ENCODE measurements at regions not wholly inside any gene's neighbourhood (a gene's known extent, or its start where the extent isn't known, plus 50 kb on each side); places are given as distances from the start of the nearest gene placed in this dataset.

DNA sequence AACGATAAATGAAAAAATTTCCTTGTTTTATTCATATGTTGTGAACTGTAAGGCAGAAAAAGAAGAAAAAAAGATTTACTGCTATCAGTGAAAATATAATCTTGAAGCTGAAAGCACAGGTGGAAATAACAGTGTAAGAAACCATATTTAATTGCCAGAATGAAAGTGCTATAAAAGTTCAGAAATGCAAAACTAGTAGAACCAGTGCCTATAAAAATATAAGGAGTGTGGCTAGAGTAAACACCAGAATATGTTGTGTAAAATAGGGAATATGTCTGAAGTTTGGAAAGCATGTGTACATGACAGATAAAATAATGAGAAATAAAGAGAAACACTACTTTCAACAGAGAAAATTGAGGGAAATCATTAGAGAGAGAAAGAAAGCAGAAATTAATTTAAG is 350.5 kb upstream of the NPSR1 start:
- Histone ChIP-seq H3K27ac (ENCODE audit: low read depth, low read length) (no peak overlapping the region), H3K9me3 (ENCODE audit: control insufficient read depth in 5 of 5, low read length in 5 of 5) (peaks cover 0 to 9% (median 0%) of the 10 kb centered on the region in 5 donors)

DNA sequence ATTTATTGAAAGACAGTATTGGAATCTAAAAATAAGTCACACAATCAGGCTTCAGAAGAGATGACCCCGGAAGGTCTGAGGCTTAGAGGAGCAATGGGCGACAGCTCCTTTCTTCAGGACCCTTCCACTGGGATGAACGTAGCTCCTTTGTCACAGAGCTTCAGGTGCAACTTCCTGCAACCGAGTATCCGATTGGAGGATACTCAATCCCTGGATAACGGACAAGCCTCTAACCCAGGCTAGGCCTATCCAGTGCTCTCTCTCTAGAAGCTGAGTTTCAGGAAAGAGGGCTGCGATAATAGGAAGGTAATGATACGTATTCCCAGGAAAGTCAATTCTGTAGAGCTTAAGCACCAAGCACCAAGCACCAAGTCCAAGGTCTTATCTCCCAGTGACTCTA is 349.4 kb upstream of the NPSR1 start:
- Histone ChIP-seq H3K4me3 (ENCODE audit: low read depth in 1 of 5, low read length in 5 of 5) (no peak overlapping the region), H3K9me3 (ENCODE audit: control insufficient read depth in 5 of 5, low read length in 5 of 5) (peaks cover 0 to 12% (median 5%) of the 10 kb centered on the region in 5 donors), H3K9ac (ENCODE audit: low read length in 5 of 5) (no peak overlapping the region), H3K27ac (ENCODE audit: low read depth, low read length) (no peak overlapping the region), H3K27me3 (ENCODE audit: control insufficient read depth in 5 of 5, insufficient read depth in 4 of 5, low read length in 5 of 5) (no peaks in the 10 kb centered on the region), H3K4me1 (ENCODE audit: control insufficient read depth in 5 of 5, insufficient read depth in 5 of 5, low read length in 5 of 5) (no peaks in the 10 kb centered on the region), H3K36me3 (ENCODE audit: control insufficient read depth in 5 of 5, insufficient read depth in 5 of 5, low read length in 5 of 5) (no peaks in the 10 kb centered on the region)

More for the DNA sequence above, 350.5 kb upstream of the NPSR1 start:
- no peaks in the 10 kb centered on the region for H3K4me1 ChIP-seq (ENCODE audit: control insufficient read depth in 5 of 5, insufficient read depth in 5 of 5, low read length in 5 of 5)
- no peak overlapping the region for H3K4me3 ChIP-seq (ENCODE audit: low read depth in 1 of 5, low read length in 5 of 5)
- no peak overlapping the region for H3K9ac ChIP-seq (ENCODE audit: low read length in 5 of 5)
- H3K27me3 ChIP-seq (ENCODE audit: control insufficient read depth in 5 of 5, insufficient read depth in 4 of 5, low read length in 5 of 5): no peaks in the 10 kb centered on the region
- H3K36me3 ChIP-seq (ENCODE audit: control insufficient read depth in 5 of 5, insufficient read depth in 5 of 5, low read length in 5 of 5): no peaks in the 10 kb centered on the region

DNA sequence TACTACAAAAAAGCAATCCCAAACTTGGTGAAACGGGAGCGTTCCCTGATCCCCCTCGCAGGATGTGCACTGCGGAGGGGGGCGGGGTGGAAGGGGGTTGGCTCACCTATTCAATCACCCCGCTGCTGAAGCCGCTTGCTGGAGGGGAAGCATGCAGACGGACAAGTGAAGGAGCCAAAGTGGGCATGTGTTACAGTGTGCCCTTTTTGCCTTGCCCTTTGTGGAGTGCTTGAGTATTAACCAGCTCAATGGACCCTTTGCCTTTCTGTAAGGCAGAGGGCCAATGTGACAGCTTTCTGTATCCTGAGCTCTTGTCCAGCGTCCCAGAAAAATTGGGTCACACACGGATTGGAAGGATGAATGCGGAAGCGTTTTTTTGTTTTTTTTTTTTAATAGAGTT is 348.9 kb upstream of the NPSR1 start:
- Histone ChIP-seq H3K4me3 (ENCODE audit: low read depth in 1 of 5, low read length in 5 of 5) (no peak overlapping the region), H3K27ac (ENCODE audit: low read depth, low read length) (no peak overlapping the region), H3K36me3 (ENCODE audit: control insufficient read depth in 5 of 5, insufficient read depth in 5 of 5, low read length in 5 of 5) (no peaks in the 10 kb centered on the region), H3K9me3 (ENCODE audit: control insufficient read depth in 5 of 5, low read length in 5 of 5) (peaks cover 0 to 12% (median 5%) of the 10 kb centered on the region in 5 donors), H3K27me3 (ENCODE audit: control insufficient read depth in 5 of 5, insufficient read depth in 4 of 5, low read length in 5 of 5) (no peaks in the 10 kb centered on the region), H3K4me1 (ENCODE audit: control insufficient read depth in 5 of 5, insufficient read depth in 5 of 5, low read length in 5 of 5) (no peaks in the 10 kb centered on the region), H3K9ac (ENCODE audit: low read length in 5 of 5) (no peak overlapping the region)

DNA sequence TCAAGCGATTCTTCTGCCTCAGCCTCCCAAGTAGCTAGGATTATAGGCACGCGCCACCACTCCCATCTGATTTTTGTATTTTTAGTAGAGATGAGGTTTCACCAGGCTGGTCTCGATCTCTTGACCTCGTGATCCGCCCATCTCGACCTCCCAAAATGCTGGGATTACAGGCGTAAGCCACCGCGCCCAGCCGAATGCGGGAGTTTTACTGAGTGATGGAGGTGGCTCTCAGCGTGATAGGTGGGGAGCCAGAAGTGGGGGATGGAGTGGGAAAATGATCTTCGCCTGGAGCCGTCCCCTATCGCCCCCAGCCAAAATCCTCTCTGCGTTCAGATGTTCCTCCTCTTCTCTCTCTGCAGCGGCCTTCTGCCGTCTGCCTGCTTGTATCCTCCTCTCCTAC is 348.4 kb upstream of the NPSR1 start:
- no peaks in the 10 kb centered on the region for H3K27me3 ChIP-seq (ENCODE audit: control insufficient read depth in 5 of 5, insufficient read depth in 4 of 5, low read length in 5 of 5)
- H3K4me3 ChIP-seq (ENCODE audit: low read depth in 1 of 5, low read length in 5 of 5): no peak overlapping the region
- no peaks in the 10 kb centered on the region for H3K36me3 ChIP-seq (ENCODE audit: control insufficient read depth in 5 of 5, insufficient read depth in 5 of 5, low read length in 5 of 5)
- H3K9me3 ChIP-seq (ENCODE audit: control insufficient read depth in 5 of 5, low read length in 5 of 5): peaks cover 0 to 12% (median 5%) of the 10 kb centered on the region in 5 donors
- H3K27ac ChIP-seq (ENCODE audit: low read depth, low read length): no peak overlapping the region
- no peaks in the 10 kb centered on the region for H3K4me1 ChIP-seq (ENCODE audit: control insufficient read depth in 5 of 5, insufficient read depth in 5 of 5, low read length in 5 of 5)
- H3K9ac ChIP-seq (ENCODE audit: low read length in 5 of 5): no peak overlapping the region

DNA sequence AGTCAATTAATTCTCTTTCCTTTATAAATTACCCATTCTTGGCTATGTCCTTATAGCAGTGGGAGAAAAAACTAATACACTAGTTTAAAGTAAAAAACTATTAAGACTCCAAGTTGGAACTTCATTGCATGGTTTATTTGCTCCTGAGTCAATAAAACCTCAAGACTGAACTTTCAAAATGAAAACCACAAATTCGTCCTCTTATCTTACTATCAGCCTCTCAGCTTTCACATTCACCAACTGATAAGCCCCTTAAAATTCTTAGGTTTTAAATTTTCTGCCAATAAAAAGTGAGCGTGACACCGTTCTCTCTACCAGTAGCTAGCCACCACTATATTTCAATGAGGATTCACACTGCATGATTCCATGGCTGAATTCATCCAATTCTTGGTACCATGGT is 346.4 kb upstream of the NPSR1 start:
- no peaks in the 10 kb centered on the region for H3K27me3 ChIP-seq (ENCODE audit: control insufficient read depth in 5 of 5, insufficient read depth in 4 of 5, low read length in 5 of 5)
- no peaks in the 10 kb centered on the region for H3K4me1 ChIP-seq (ENCODE audit: control insufficient read depth in 5 of 5, insufficient read depth in 5 of 5, low read length in 5 of 5)
- no peak overlapping the region for H3K4me3 ChIP-seq (ENCODE audit: low read depth in 1 of 5, low read length in 5 of 5)
- H3K9ac ChIP-seq (ENCODE audit: low read length in 5 of 5): no peak overlapping the region
- no peak overlapping the region for H3K27ac ChIP-seq (ENCODE audit: low read depth, low read length)
- no peaks in the 10 kb centered on the region for H3K36me3 ChIP-seq (ENCODE audit: control insufficient read depth in 5 of 5, insufficient read depth in 5 of 5, low read length in 5 of 5)
- H3K9me3 ChIP-seq (ENCODE audit: control insufficient read depth in 5 of 5, low read length in 5 of 5): peaks cover 0 to 12% (median 5%) of the 10 kb centered on the region in 5 donors

DNA sequence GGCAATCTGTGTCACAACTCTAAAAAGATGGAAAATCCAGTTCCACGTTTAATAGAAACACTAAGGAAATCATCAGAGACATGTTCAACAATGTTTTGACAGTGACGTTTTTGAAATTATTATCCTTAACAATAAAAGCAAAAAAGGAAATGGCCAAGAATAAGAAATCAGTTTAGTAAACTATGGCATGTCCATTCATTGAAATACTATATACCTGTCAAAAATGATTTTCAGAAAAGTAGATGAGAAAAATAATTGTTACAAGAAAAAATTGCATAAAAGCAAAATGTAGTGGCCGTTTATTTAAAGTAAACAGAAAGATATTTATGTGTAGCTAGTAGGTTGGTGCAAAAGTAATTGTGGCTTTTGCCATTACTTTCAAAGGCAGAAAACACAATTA is 345.4 kb upstream of the NPSR1 start:
- H3K4me1 ChIP-seq (ENCODE audit: control insufficient read depth in 5 of 5, insufficient read depth in 5 of 5, low read length in 5 of 5): no peaks in the 10 kb centered on the region
- H3K4me3 ChIP-seq (ENCODE audit: low read depth in 1 of 5, low read length in 5 of 5): no peak overlapping the region
- no peaks in the 10 kb centered on the region for H3K36me3 ChIP-seq (ENCODE audit: control insufficient read depth in 5 of 5, insufficient read depth in 5 of 5, low read length in 5 of 5)
- peaks cover 0 to 12% (median 5%) of the 10 kb centered on the region in 5 donors for H3K9me3 ChIP-seq (ENCODE audit: control insufficient read depth in 5 of 5, low read length in 5 of 5)
- no peaks in the 10 kb centered on the region for H3K27me3 ChIP-seq (ENCODE audit: control insufficient read depth in 5 of 5, insufficient read depth in 4 of 5, low read length in 5 of 5)
- H3K9ac ChIP-seq (ENCODE audit: low read length in 5 of 5): no peak overlapping the region
- H3K27ac ChIP-seq (ENCODE audit: low read depth, low read length): no peak overlapping the region

DNA sequence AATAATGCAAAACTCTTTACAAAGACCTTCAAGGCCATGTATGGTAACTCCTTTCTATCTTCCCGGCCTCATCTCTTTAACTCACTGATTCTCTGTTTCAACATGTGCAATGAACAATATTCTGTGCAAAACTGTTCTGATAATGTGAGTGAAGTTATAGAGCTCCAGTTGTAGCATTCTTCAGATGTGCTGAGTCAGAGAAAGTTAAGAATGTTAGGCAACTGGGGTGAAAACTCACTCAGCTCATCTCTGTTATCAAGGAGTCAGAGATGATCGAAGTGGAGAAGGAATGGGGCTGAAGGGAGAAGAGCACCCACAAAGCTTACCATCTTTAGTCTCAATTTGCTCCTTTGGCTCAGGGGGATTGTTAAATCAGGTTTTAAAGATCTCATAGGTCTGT is 344.7 kb upstream of the NPSR1 start:
- H3K4me3 ChIP-seq (ENCODE audit: low read depth in 1 of 5, low read length in 5 of 5): no peak overlapping the region
- H3K9ac ChIP-seq (ENCODE audit: low read length in 5 of 5): no peak overlapping the region
- H3K27me3 ChIP-seq (ENCODE audit: control insufficient read depth in 5 of 5, insufficient read depth in 4 of 5, low read length in 5 of 5): no peaks in the 10 kb centered on the region
- H3K27ac ChIP-seq (ENCODE audit: low read depth, low read length): no peak overlapping the region
- H3K36me3 ChIP-seq (ENCODE audit: control insufficient read depth in 5 of 5, insufficient read depth in 5 of 5, low read length in 5 of 5): no peaks in the 10 kb centered on the region
- no peaks in the 10 kb centered on the region for H3K4me1 ChIP-seq (ENCODE audit: control insufficient read depth in 5 of 5, insufficient read depth in 5 of 5, low read length in 5 of 5)
- H3K9me3 ChIP-seq (ENCODE audit: control insufficient read depth in 5 of 5, low read length in 5 of 5): peaks cover 0 to 12% (median 5%) of the 10 kb centered on the region in 5 donors

DNA sequence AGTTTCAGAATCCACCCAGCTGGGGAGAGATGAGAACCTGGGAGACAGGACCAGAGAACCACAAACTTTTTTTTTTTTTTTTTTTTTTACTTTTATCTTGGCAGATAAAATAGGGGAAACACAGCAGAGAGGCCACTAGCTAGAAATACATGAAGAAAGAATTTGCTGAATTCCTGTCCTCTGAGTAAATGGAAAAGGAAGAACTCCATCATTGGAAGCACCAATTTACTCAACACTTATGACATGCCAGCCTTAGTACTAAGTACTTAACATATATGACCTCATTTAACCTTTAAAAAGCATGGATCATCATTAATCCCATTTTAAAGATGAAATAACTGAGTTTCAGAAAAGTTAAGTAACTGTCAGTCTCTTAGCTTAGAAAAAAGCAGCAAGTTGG is 343.0 kb upstream of the NPSR1 start:
- Histone ChIP-seq H3K4me1 (ENCODE audit: control insufficient read depth in 5 of 5, insufficient read depth in 5 of 5, low read length in 5 of 5) (no peaks in the 10 kb centered on the region), H3K36me3 (ENCODE audit: control insufficient read depth in 5 of 5, insufficient read depth in 5 of 5, low read length in 5 of 5) (no peaks in the 10 kb centered on the region), H3K4me3 (ENCODE audit: low read depth in 1 of 5, low read length in 5 of 5) (no peak overlapping the region), H3K9ac (ENCODE audit: low read length in 5 of 5) (no peak overlapping the region), H3K9me3 (ENCODE audit: control insufficient read depth in 5 of 5, low read length in 5 of 5) (peaks cover 0 to 12% (median 5%) of the 10 kb centered on the region in 5 donors), H3K27me3 (ENCODE audit: control insufficient read depth in 5 of 5, insufficient read depth in 4 of 5, low read length in 5 of 5) (no peaks in the 10 kb centered on the region), H3K27ac (ENCODE audit: low read depth, low read length) (no peak overlapping the region)

DNA sequence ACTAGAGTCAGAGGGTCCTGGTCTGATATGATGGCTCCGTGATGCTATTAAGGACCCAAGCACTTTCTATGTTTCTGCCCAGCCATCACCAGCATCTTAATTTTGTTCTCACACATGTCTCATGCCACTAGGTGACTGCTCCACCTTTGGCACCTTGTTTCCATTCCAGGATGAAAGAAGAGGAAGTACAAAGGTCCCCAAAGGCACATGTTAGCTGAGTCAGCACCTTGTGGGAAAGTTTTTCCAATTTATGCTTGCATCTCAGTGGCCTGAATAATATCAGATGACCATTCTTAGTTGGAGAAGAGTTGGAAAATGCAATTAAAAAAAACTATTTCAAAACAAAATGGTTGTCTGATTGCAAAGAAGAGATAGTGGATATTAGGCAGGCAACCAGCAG is 341.0 kb upstream of the NPSR1 start:
- Histone ChIP-seq H3K4me1 (ENCODE audit: control insufficient read depth in 5 of 5, insufficient read depth in 5 of 5, low read length in 5 of 5) (peaks cover 0 to 5% (median 3%) of the 10 kb centered on the region in 5 donors), H3K9ac (ENCODE audit: low read length in 5 of 5) (no peak overlapping the region), H3K9me3 (ENCODE audit: control insufficient read depth in 5 of 5, low read length in 5 of 5) (peaks cover 0 to 5% (median 3%) of the 10 kb centered on the region in 5 donors)

DNA sequence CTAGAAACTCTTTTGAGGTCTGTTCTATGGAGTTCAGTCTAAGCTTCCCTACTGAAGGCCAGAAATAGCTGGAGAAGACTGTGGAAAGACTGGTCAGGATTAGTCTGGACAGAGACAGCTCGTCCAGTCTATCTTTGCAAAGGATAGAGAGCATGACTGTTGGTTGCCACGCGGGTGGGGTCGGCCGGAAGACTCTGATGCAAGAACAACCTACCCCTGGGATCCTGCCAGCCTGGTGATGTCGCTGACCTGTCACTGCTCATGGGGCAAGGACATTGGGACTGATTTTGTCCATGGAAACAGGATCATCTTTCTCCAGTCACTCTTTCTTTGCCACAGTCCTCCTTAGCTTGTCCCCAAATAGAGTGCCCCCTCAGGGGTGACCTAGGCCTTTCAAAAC is 337.6 kb upstream of the NPSR1 start:
- Histone ChIP-seq H3K36me3 (ENCODE audit: control insufficient read depth in 5 of 5, insufficient read depth in 5 of 5, low read length in 5 of 5) (no peaks in the 10 kb centered on the region), H3K4me3 (ENCODE audit: low read depth in 1 of 5, low read length in 5 of 5) (no peak overlapping the region), H3K9me3 (ENCODE audit: control insufficient read depth in 5 of 5, low read length in 5 of 5) (no peaks in the 10 kb centered on the region), H3K27me3 (ENCODE audit: control insufficient read depth in 5 of 5, insufficient read depth in 4 of 5, low read length in 5 of 5) (no peaks in the 10 kb centered on the region), H3K9ac (ENCODE audit: low read length in 5 of 5) (no peak overlapping the region), H3K4me1 (ENCODE audit: control insufficient read depth in 5 of 5, insufficient read depth in 5 of 5, low read length in 5 of 5) (peaks cover 0 to 5% (median 3%) of the 10 kb centered on the region in 5 donors), H3K27ac (ENCODE audit: low read depth, low read length) (no peak overlapping the region)

More for the DNA sequence above, 341.0 kb upstream of the NPSR1 start:
- Histone ChIP-seq H3K27ac (ENCODE audit: low read depth, low read length) (no peak overlapping the region), H3K27me3 (ENCODE audit: control insufficient read depth in 5 of 5, insufficient read depth in 4 of 5, low read length in 5 of 5) (no peaks in the 10 kb centered on the region), H3K4me3 (ENCODE audit: low read depth in 1 of 5, low read length in 5 of 5) (no peak overlapping the region), H3K36me3 (ENCODE audit: control insufficient read depth in 5 of 5, insufficient read depth in 5 of 5, low read length in 5 of 5) (no peaks in the 10 kb centered on the region)
